ENCODE measurements at regions not wholly inside any gene's neighbourhood (a gene's known extent, or its start where the extent isn't known, plus 50 kb on each side); places are given as distances from the start of the nearest gene placed in this dataset.

DNA sequence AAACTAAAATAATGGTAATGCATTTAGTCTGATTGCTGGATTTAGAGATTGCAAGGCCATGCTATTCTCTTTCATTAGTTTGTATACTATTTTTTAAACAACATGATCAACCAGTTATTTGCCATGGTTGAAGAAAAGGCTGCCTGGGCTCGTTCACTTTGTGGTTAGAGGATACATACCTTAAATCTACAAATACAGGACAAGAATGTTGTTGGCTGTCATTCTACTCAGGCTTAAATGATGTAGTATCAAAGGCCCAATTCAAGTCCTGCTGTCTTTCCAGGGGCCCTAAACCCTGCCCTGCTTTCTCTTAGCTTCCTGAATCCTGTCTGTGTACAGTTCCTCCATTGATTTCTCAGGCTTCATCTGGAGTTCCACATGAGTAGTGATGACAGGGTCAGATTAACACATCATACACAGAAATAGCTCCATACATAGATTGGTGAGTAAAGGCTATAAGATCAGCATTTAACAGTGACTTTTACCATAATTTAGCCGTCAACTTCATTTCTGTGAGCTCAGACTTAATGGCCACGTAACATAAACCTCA is 114.9 kb upstream of the GPRIN3 start:
- no peak for DNase-seq (ENCODE audit: low spot score)

DNA sequence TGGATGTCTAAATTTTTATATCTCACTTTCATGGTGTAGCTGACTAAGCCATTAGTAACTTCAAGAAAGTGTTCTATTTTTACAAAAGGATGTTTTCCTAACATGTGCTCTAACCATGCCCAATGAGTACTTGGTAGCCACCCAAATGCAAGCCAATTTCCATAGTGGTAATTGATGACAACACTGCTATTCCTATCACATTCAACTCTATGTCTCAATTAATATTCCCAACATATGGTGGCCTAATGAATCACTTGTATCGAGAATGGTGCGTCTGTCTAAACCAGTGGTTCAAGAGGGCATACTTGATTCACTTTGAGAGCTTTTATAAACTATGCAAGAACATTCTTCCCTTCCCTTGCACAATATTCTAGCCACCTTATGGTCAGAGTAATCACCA is 112.9 kb upstream of the GPRIN3 start:
- no peak for DNase-seq (ENCODE audit: low spot score)

DNA sequence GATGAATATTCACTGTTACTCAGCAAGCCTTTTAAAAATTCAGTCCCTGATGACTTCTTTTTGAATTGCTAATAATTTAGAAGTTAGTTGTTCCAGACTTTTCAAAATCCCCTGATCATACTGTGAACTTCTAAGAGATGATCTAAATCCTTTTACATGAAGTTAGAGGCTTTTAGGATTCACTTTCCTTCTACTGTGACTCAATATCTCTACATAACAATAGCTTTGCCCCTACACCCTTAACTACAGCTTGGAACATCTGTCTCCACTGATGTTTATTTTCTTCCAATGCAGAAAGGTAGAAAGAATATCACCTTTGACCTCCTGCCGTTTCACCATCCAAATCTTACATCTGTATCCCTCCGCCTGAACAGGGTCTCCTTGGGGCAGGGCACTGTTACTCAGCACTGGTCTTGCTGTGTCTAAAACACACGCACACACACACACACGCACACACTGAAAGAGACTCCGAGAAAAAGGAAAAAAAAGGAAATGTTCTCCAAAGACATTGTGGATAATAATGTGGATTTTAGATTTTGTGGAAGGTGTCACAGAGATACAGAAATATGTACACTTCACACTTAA is 111.6 kb upstream of the GPRIN3 start:
- no peak for DNase-seq (ENCODE audit: low spot score)

DNA sequence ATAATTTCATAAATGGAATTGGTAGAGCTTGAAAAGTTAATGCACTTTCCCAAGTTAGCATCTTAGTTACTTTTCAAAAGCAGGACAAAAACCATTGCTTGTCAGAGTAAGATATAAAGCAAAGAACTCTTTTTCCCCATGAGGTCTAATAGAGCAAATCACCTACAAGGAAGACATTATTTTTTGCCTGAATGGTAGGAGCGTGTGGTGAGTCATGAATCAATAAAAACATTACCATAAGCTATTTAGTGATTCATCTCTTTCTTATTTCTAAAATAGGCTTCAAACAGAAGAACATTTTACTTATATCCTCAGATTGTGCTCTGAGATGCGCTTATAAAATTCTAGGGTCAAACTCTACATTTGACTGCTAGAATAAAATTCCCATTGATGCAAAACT is 109.4 kb upstream of the GPRIN3 start:
- DNase-seq (ENCODE audit: low spot score), result no peak

DNA sequence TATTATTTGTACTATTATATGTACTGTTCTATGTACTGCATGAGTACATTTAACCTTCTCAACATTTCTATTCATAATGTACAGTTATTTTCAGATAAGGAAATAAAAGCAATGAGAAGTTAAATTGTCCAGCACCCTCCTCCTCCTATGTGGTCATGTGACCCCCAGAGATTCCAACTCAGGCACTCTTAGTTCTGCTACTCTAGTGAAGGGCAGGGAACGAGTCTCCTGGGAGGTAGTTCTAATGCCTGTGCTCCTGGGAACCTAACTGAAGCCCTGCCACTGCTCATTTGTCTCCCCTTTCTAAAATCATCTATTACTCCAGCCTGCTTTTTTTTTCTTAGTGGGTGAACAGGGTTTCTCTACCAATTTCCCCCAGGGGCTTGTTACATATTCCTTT is 105.9 kb upstream of the GPRIN3 start:
- DNase-seq (ENCODE audit: low spot score), result no peak

DNA sequence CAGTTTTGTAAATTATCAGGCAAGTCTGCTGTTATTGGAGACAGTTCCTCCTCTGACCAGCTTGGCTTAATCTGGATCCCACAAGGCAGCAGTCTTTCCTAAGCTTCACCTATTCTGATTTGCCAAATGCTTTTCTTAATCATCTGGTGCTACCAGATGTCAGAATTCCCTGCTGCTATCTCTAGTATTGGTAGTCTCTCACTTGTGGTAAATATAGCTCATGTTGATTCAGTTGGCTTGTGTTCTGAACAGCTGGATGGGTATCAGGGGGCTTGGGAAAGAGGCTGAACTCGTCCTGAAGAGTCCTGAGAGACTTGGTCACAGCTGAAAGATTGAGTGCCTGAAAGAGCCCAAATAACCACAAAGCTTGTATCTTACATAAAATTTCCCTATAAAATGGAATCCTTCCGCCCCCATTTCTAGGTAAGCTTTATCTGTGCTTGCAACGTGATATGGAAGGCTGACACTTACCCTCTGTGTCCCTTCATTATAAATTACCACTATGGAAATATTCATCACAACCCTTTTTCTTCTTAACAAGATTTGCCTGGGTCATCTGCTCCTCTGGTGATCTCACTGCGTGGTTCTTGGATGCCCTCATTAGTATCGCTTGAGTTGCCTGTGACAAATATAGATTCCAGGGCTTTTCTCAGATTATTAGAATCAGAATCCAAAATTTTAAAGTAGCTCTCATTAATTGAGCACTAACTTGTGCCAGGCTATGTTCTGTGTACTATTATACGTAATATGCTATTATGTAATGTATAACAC is 104.1 kb upstream of the GPRIN3 start:
- no peak for DNase-seq (ENCODE audit: low spot score)

DNA sequence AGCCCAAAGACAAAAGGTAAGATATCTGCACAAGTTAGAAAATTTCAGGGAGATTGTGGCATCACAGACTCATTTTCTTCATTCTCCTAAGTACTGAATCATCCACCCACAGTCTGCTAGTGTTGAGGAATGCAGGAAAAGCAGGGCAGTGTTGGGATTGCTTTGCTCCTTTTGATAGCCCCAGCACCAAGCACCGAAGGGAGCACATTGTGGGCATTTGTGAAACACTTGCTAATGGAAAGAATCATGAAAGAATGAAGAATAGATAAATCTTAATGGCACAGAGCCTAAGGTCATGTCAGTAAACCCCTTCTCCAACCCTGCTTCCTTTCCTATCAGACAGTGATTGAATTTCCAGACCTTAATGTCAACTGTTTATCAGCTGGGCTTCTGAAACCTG is 103.1 kb upstream of the GPRIN3 start:
- DNase-seq (ENCODE audit: low spot score), result no peak

DNA sequence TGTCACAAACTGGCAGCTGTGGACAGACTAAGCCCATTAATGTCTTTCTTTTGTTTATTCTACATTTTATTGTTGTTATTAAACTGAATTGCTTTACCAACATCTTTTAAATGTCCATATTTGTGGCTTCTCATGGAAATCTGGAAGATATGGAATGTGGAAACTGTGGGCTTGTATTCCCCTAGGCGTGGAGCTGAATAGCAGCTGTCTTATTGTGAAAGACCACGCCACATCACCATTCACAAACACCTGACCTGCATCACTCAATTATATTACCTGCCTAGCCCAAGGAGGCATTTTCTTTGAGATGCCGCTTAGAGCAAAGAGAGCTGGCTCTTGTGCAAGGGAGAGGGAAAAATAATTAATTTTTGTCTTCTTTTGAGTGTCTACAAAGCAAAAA is 96.9 kb upstream of the GPRIN3 start:
- no peak for DNase-seq (ENCODE audit: low spot score)

DNA sequence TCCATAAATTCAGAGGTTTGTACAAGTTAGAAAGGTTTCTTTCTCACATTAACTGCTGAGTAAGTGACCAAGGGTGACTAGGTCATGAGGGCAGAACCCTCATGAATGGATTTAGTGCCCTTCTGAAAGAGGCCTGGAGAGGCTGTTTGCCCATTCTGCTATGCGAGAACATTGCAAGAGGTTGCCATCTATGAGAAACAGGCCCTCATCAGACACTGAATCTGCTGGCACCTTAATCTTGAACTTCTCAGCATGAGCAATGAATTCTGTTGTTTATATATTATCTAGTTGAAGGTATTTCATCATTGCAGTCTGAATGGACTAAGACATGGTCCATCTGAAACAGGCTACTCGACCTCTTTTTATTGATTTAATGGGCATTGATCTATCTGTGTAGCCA is 96.2 kb upstream of the GPRIN3 start:
- no peak for DNase-seq (ENCODE audit: low spot score)

DNA sequence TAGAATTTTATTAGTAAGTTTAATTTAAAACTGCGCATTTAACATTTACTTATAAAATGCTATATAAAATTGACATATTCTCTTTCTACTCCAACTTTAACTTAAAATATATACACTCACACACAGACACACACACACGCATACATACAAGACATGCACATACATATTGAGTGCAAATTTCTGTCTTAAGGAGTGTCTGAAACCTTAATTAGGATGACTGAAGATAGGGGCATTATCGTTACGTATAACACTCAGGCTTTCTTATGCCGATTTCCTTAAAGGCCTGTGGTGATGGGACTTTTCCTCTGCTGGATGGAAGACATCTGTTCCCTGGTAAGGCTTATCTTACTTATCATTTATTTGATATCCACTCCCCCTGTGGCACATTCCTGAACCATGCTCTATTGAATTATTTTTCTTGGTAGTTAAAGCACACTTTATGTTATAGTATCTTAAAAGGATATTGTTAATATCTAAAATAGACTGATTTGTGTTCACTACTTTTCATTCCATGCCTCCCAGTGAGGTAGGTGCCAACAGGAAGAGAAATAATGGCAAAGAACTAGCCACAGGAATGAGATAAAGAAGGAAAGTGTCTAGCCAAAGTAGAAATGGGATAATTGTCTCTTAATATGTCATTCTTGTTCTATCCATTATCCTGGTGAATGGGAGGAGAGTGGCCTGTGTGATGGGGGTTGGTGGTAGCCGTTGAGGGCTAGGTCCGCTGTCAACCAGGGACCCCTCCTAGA is 92.9 kb upstream of the GPRIN3 start:
- DNase-seq (ENCODE audit: low spot score), result no peak

DNA sequence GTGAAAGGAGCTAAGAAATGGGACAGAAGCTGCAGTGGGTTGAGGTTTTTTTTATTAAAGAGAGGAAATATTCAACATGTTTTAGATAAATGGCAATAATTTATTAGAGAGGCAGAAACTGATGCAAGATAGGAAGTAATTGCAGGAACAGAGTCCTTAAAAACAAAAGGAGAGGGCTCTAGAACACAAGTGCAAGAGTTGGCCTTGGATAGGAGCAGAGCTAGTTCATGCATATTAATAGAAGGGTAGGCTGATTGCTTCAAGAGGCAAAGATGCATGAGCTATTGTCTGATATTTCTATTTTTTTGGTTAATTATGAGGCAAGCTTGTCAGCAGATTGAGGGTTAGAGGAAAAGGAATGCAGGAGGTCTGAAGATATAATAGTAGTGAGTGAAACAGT is 91.0 kb upstream of the GPRIN3 start:
- DNase-seq (ENCODE audit: low spot score), result no peak

DNA sequence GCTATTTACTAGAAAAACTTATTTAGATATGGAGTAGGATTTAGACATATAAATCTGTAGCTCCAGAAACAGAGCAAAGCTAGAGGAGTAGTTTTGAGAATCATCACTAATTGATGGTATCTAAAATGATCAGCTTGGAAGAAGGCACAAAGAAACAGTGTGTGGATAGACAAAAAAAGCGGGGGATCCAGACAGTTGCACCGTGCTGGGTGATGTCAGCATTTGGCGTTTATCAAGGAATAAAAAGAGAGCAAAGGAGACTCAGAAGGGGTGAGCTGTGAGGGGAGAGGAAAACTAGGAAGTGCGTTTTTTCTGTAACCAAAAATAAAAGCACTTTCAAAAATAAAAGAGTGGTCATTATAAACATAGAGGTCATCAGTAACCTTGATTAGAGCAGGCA is 90.5 kb upstream of the GPRIN3 start:
- no peak for DNase-seq (ENCODE audit: low spot score)

DNA sequence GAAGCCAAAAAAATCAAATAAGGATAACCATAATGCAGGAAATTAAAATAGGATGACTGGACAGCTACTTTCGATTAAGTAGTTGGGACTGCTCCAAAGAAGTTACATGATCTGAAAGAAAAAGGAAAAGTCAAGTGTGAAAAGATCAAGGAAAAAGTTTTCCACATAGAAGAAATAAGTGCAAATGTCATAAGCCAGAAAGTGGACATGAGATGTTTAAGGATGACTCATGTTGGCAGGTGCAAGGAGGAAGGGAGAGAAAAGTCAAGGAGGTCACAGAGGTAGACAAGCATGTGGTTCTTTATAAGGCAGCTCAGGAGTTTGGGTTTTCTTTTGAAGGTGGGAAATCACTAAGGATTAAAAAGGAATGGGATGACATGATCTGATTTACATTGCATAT is 89.8 kb upstream of the GPRIN3 start:
- DNase-seq (ENCODE audit: low spot score), result no peak

DNA sequence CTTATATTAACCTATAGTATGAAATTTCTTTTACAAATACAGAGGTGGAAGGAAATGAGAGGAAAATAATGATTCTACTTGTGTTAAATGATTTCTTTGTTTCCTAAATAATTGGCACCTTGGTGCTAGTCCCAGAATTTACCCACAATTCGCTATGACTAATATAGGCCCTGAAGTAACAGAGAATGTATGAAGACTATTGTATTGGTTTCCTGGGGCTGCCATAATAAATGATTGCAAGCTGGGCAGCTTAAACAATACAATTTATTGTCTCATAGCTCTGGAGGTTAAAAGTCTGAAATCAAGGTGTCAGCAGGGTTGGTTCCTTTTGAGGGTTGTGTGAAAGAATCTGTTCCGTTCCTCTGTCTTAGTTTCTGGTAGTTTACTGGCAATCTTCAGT is 74.8 kb upstream of the GPRIN3 start:
- no peak for DNase-seq (ENCODE audit: low spot score)

DNA sequence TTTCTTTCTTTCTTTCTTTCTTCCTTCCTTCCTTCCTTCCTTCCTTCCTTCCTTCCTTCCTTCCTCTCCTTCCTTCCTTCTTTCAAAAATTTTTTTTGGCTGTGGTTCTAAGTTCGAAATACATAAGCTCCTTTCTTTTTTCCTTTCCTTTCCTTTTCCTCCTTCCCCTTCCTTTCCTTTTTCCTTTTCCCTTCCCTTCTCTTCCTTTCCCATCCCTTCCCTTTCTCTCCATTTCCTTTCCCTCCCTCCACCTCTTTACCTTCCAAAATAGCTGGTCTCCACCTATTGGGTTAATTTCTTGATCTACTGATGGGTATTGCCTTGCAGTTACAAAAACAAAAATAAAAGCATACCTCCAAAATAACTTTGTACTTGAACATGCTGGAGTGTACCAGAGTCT is 73.4 kb upstream of the GPRIN3 start:
- DNase-seq (ENCODE audit: low spot score), result no peak

DNA sequence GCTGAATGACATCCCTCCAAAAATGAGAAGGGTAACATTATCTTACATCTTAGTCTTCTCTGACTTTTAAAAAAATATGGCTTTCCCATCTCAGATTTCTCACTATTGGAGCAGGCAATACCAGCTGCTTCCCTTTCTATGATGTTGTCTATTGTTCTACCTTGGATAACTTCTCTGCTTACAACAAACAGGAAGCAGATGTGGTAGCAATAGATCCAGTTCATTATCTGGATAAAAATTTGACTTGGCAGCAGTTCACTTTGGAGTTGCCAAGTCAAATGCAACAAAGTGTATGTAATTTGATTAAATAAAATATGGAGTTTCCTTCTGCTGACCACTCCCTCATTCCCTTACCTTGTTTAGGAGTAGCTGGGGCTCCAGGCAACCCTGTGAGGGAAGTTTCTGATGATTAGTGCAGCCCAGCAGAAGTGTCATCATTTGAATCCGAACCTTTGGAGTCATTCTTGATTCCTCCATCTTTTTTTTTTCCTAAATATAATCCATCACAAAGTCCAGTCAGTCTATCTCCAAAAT is 72.0 kb upstream of the GPRIN3 start:
- no peak for DNase-seq (ENCODE audit: low spot score)

DNA sequence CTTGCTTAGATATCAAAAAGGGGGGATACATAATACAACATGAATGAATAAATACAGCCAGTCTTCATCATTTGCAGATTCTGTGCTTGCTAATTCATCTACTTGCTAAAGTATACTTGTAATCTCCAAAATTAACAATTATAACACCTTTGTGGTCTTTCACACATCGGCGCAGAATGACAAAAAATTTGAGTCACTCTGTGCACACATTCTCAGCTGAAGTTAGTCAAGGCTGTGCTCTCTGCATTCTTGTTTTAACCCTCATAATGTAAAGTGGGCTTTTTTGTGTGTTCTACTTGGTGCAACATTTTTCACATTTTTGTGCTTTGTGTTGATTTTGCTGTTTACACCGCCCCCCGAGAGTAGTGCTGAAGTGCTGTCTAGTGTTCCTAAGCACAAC is 65.8 kb upstream of the GPRIN3 start:
- no peak for DNase-seq (ENCODE audit: low spot score)

DNA sequence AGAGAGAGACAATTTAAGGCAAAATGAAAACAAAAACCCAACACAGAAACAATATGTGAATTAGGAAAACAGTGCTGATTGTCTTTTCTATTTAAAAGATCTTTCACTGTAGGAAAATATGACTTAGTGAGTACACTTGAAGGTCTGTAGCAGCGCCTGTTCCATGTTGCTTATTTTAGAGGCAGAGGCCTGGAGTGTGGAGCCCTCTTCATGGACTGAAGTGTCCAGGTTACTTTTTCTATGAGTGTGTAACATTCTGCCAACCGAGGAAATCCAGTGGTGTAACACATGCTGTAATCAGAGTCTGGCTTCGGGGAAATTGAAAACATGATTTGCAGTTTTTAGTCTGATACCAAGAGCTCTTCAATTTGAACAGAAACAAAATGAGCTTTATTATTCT is 64.0 kb upstream of the GPRIN3 start:
- DNase-seq (ENCODE audit: low spot score), result no peak

DNA sequence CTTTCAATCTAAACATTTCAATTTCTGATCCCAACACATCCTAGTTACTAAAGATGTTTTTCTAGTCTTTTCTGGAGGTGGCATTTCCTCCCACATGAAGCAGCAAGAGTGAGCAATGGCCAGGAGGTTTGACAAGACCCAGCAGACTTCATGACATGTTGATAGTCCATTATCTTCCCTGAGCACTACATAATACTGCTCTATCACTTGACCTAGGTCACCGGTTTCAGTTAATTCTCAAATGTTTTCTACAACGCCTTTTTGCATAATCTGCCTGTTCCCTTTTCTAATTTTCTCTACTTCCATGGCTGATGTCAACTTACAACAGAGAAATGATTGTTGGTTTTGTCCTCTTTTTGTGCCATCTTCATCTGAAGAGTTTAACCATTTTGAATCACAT is 62.0 kb upstream of the GPRIN3 start:
- DNase-seq (ENCODE audit: low spot score), result no peak

DNA sequence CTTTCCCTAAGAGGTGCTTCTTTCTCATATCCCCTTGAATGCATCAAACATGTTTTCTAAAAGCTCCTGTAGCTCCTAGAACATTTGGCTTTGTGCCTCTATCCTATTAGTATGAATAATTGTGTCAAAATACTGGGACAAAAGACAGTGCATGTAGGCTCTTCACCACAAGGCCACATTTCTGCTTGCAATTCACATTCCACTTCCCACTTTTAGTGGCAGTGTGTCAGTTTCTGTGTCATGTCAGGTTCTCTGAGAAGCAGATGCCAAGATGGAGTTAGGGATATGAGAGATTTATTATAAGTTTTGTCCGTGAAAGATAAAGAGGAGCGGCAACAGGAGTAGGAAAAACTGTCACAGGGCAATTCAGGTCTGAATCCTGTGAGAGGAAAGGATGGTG is 61.3 kb upstream of the GPRIN3 start:
- DNase-seq (ENCODE audit: low spot score), result no peak

DNA sequence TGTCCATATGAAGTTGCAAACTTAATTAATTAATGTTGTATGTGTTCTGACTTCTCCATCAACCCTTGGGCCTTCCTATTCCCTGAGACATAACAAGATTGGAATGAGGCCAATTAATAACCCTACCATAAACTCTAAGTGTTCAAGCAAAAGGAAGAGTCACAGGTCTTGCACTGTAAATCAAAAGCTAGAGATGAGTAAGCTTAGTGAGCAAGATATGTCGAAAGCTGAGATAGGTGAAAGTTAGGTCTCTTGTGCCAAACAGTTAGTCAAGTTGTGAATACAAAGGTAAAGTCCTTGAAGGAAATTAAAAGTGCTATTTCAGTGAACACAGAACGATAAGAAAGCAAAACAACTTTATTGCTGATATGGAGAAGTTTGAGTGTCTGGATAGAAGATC is 58.2 kb upstream of the GPRIN3 start:
- DNase-seq (ENCODE audit: low spot score), result no peak

DNA sequence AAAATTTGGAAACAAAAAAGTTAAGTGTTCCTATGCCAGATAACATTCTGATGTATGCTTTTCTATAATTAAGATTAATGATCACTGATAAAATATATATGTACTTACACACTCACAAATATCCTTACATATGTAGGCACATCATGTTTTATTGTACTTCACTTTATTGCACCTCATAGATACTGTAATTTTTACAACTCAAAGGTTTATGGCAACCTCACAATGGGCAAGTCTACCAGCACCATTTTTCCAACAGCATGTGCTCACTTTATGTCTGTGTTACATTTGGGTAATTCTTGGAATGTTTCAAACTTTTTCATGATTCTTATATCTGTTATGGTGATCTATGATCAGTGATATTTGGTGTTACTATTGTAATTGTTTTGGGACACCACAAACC is 57.8 kb upstream of the GPRIN3 start:
- no peak for DNase-seq (ENCODE audit: low spot score)

DNA sequence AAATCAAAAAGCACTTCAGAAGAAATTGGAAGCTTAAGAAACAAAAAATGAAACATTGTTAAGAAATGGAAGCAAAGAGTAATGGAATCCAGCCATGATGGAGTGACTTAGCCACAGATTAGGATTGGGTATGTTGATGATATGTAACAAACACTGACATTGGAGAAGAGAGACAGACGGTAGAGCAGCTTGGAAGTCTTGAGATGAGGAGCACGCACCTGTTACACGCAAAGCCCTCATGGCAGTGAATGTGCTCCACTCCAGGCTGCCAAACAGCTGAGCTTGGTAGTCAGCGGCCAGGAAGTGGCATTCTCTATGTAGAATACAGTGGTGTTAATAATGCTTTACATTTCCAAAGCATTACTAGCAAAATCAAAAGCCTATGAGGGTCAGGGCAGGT is 56.9 kb upstream of the GPRIN3 start:
- no peak for DNase-seq (ENCODE audit: low spot score)
